Uterus (tissue), 2 donors: ENCODE measurements at regions not wholly inside any gene's neighbourhood (a gene's known extent, or its start where the extent isn't known, plus 50 kb on each side); places are given as distances from the start of the nearest gene placed in this dataset.

Experiments used
- CTCF ChIP-seq, 4 experiments: fragments of 200-600 bp in 2 of 4; fragments of 450-650 bp in 2 of 4; sonication (generic) in 2 of 4; IDR thresholded peaks; one replicate each; pipeline ENCODE4 v1.5.1; 2016 to 2019; ENCODE audit warnings: antibody characterized with exemption in 4 of 4, mild to moderate bottlenecking in 2 of 4, moderate library complexity in 1 of 4
- POLR2A ChIP-seq, 2 donors: fragments of 450-650 bp; IDR thresholded peaks; one replicate each; pipeline ENCODE4 v1.6.1; 2016; ENCODE audit warnings: antibody characterized with exemption in 2 of 2, mild to moderate bottlenecking in 1 of 2, moderate library complexity in 1 of 2

- no peak for TF ChIP-seq POLR2A (IDR thresholded peaks at IDR 0.05)
- TF ChIP-seq CTCF (IDR thresholded peaks at IDR 0.05) = no peak
Measured at GRCh38 chr1:194047206-194047605, 860.8 kb upstream of the B3GALT2 start.
